Adipocyte (in vitro differentiated cells): ENCODE measurements at regions not wholly inside any gene's neighbourhood (a gene's known extent, or its start where the extent isn't known, plus 50 kb on each side); places are given as distances from the start of the nearest gene placed in this dataset.
"Not testable (repeated sequence)": the region's sequence is repeated elsewhere in the genome, so short reads cannot be mapped to it uniquely, and the experiment has no call there.

Source experiments
- DNase-seq: peaks from one replicate; pipeline ENCODE4 v3.0.0-alpha.2; 2015; ENCODE audit warnings: low read depth
- H3K27me3 ChIP-seq: replicated peaks from 2 replicates; pipeline ENCODE4 v1.7.0; 2013; ENCODE audit warnings: mild to moderate bottlenecking, low read length, moderate library complexity; ENCODE audit not compliant: control insufficient read depth, insufficient read depth
- H3K36me3 ChIP-seq: 2 replicates; pipeline ENCODE4 v1.7.0; 2013; ENCODE audit warnings: low read length, mild to moderate bottlenecking, moderate library complexity; ENCODE audit not compliant: control insufficient read depth, insufficient read depth, severe bottlenecking
- H3K4me1 ChIP-seq: 2 replicates; pipeline ENCODE4 v1.7.0; 2013; ENCODE audit warnings: mild to moderate bottlenecking, low read length, moderate library complexity; ENCODE audit not compliant: control insufficient read depth, insufficient read depth
- H3K4me3 ChIP-seq: 2 replicates; pipeline ENCODE4 v1.7.0; 2013; ENCODE audit warnings: mild to moderate bottlenecking, low read length, moderate library complexity
- H3K9ac ChIP-seq: 2 replicates; pipeline ENCODE4 v1.7.0; 2013; ENCODE audit warnings: mild to moderate bottlenecking, low read length, moderate library complexity
- H3K9me3 ChIP-seq: 2 replicates; pipeline ENCODE4 v1.7.0; 2013; ENCODE audit warnings: mild to moderate bottlenecking, low read length, moderate library complexity; ENCODE audit not compliant: control insufficient read depth

GRCh38 chr15:66628976-66629723 is 63.4 kb upstream of the LCTL start:
- Histone ChIP-seq H3K36me3 (no peaks in the 10 kb centered on the region), H3K9me3 (no peaks in the 10 kb centered on the region), H3K9ac (no peak overlapping the region), H3K4me1 (peaks cover 10% of the 10 kb centered on the region), H3K4me3 (no peak overlapping the region), H3K27me3 (peaks cover 2% of the 10 kb centered on the region)
- DNase-seq: no peak

GRCh38 chr15:66629817-66630576 is 64.2 kb upstream of the LCTL start:
- Histone ChIP-seq H3K9me3 (no peaks in the 10 kb centered on the region), H3K4me1 (peaks cover 10% of the 10 kb centered on the region), H3K27me3 (peaks cover 2% of the 10 kb centered on the region)

DNA sequence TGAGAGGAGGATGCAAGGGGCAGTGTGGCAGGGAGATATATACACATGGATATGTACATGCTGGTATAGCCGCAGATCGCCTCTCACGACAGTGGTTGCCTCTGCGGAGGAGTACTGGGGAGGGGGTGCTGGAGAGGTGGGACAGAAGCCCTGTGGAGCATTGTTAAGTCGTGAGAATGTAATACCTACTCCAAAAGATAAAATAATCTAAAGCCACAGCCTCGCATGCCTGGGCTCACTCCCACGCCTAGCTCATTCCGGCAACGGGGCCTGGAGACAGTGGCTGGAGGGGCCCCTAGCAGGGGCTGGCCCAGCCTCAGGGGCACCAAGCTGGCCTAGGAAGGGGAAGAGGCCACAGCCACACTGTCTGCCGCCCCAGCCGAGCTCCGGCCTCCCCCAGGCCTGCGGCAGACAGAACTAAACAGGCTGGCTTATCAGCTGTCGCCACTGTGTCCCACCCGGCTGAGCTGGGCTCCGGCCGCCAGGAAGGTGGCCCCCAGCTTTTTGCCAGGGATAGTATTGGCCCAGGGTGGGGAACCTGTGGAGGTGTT is 65.1 kb upstream of the LCTL start:
- H3K36me3 ChIP-seq: no peaks in the 10 kb centered on the region
- peaks cover 7% of the 10 kb centered on the region for H3K27me3 ChIP-seq
- no peaks in the 10 kb centered on the region for H3K9me3 ChIP-seq
- no peak overlapping the region for H3K9ac ChIP-seq
- DNase-seq: peak; percentile 15
- H3K4me1 ChIP-seq: peaks cover 10% of the 10 kb centered on the region
- H3K4me3 ChIP-seq: no peak overlapping the region

More at GRCh38 chr15:66629817-66630576, 64.2 kb upstream of the LCTL start:
- Histone ChIP-seq H3K4me3 (no peak overlapping the region), H3K9ac (no peak overlapping the region), H3K36me3 (no peaks in the 10 kb centered on the region)
- DNase-seq: no peak

DNA sequence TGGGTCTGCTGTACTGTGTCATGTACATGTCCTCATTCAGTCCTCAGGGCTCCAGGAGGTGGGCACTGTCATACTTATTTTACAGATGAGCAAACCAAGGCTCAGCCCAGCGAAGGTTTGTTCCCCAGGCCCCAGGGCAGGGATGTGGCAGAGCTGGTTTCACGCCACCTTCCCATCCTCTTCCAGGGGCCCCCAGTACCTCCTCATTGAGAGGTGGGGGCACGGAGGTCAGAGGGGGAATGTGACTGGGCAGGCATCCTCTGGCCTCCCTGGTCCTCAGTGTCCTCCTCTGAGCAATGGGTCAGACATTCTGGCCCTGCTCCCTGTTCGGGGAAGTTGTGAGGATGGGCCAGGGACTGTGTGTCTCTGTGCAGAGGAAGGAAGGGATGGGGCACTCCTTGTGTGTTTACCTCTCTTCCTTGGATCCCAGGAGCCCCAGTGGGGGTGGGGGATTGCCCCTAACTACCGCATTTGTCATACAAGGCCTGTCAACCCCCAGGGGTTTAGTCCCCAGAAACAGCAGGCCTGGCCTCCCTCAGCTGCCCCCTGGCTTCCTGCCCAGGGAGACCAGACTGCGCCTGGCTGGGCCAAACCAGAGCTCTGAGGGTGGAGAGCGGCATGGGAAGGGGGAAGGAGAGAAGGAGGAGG is 65.9 kb upstream of the LCTL start:
- H3K27me3 ChIP-seq: peaks cover 7% of the 10 kb centered on the region
- no peak for DNase-seq
- no peak overlapping the region for H3K4me3 ChIP-seq
- no peaks in the 10 kb centered on the region for H3K36me3 ChIP-seq
- H3K9me3 ChIP-seq: no peaks in the 10 kb centered on the region
- peaks cover 10% of the 10 kb centered on the region for H3K4me1 ChIP-seq
- no peak overlapping the region for H3K9ac ChIP-seq

GRCh38 chr15:66633041-66633937 is 67.5 kb upstream of the LCTL start:
- DNase-seq: no peak
- peaks cover 7% of the 10 kb centered on the region for H3K27me3 ChIP-seq
- no peaks in the 10 kb centered on the region for H3K36me3 ChIP-seq
- H3K4me3 ChIP-seq: no peak overlapping the region
- H3K9me3 ChIP-seq: no peaks in the 10 kb centered on the region
- H3K9ac ChIP-seq: no peak overlapping the region
- peaks cover 10% of the 10 kb centered on the region for H3K4me1 ChIP-seq

GRCh38 chr15:66633938-66634250 is 68.1 kb upstream of the LCTL start:
- Histone ChIP-seq H3K9me3 (no peaks in the 10 kb centered on the region), H3K27me3 (peaks cover 7% of the 10 kb centered on the region), H3K4me1 (peaks cover 10% of the 10 kb centered on the region), H3K4me3 (no peak overlapping the region), H3K36me3 (no peaks in the 10 kb centered on the region), H3K9ac (no peak overlapping the region)
- no peak for DNase-seq

GRCh38 chr15:66634540-66634939 is 67.5 kb upstream of the SMAD6 start:
- H3K4me1 ChIP-seq: peaks cover 10% of the 10 kb centered on the region
- H3K36me3 ChIP-seq: no peaks in the 10 kb centered on the region
- H3K4me3 ChIP-seq: no peak overlapping the region
- no peak for DNase-seq
- no peak overlapping the region for H3K9ac ChIP-seq
- H3K9me3 ChIP-seq: no peaks in the 10 kb centered on the region
- peaks cover 7% of the 10 kb centered on the region for H3K27me3 ChIP-seq

GRCh38 chr15:66635006-66635405 is 67.0 kb upstream of the SMAD6 start:
- no peak for DNase-seq
- H3K9me3 ChIP-seq: no peaks in the 10 kb centered on the region
- H3K36me3 ChIP-seq: no peaks in the 10 kb centered on the region
- H3K4me1 ChIP-seq: peaks cover 10% of the 10 kb centered on the region
- peaks cover 7% of the 10 kb centered on the region for H3K27me3 ChIP-seq
- no peak overlapping the region for H3K9ac ChIP-seq
- H3K4me3 ChIP-seq: no peak overlapping the region

DNA sequence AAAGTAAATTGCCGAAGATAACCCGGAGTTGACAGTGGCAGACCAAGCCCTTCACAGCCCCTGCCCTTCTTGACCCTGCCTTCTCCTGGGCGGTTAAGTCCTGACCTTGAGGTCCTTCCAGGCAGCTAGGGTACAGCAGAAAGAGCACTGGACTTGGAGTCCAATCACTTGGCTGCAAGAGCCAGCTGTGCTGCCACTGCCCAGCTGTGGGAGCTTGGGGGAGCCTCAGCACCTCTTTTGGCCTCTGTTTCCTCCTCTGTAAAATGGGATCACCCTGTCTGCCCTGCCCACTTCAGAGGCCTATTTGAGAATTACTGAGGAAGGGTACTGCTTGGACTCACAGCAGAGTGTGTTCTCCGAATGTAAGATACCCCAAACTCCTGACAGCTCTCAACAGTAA is 66.2 kb upstream of the SMAD6 start:
- no peaks in the 10 kb centered on the region for H3K36me3 ChIP-seq
- H3K4me1 ChIP-seq: peaks cover 10% of the 10 kb centered on the region
- H3K9me3 ChIP-seq: no peaks in the 10 kb centered on the region
- no peak for DNase-seq
- H3K4me3 ChIP-seq: no peak overlapping the region
- H3K27me3 ChIP-seq: peaks cover 7% of the 10 kb centered on the region
- no peak overlapping the region for H3K9ac ChIP-seq

GRCh38 chr15:66637044-66637443 is 65.0 kb upstream of the SMAD6 start:
- not testable (repeated sequence) for H3K4me3 ChIP-seq, H3K9me3 ChIP-seq, H3K36me3 ChIP-seq, DNase-seq, H3K9ac ChIP-seq, H3K27me3 ChIP-seq
- H3K4me1 ChIP-seq: peaks cover 10% of the 10 kb centered on the region
